HG03575 (cell line): ENCODE measurements at regions not wholly inside any gene's neighbourhood (a gene's known extent, or its start where the extent isn't known, plus 50 kb on each side); places are given as distances from the start of the nearest gene placed in this dataset.
"Not testable (repeated sequence)": the region's sequence is repeated elsewhere in the genome, so short reads cannot be mapped to it uniquely, and the experiment has no call there.

Source experiments
- ATAC-seq: cut with Tn5 transposase; IDR thresholded peaks from one replicate; pipeline ENCODE4 v1.9.1; 2021; ENCODE audit not compliant: unreplicated experiment, insufficient number of reproducible peaks, low FRiP score; ENCODE audit errors: extremely low read depth

DNA sequence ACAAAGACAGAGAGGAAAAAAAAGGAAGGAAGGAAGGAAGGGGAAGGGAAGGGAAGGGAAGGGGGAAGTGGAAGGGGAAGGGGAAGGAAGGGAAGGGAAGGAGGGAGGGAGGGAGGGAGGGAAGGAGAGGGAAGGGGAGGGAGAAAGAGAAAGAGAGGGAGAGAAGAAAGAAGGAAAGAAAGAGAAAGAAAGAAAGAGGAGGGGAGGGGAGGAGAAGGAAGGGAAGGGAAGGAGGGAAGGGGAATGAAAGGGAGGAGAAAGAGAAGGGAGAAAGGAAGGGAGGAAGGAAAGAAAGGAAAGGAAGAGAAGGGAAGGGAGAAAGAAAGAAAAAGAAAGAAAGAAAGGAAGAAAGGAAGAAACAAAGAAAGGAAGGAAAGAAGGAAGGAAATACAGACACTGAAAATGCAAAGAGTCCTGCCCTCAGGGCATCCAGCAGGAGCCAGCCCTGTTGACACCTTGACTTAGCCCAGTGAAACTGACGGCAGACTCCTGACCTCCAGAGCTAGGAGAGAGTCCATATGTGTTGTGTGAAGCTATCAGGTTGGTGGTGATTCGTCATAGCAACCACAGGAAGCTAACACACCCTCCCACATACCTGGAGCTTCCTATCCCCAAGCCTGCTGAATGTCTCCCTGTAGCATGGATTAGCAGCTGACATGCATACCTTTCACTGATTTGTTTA, 58.7 kb upstream of the SULF2 start:
- ATAC-seq: no peak

DNA sequence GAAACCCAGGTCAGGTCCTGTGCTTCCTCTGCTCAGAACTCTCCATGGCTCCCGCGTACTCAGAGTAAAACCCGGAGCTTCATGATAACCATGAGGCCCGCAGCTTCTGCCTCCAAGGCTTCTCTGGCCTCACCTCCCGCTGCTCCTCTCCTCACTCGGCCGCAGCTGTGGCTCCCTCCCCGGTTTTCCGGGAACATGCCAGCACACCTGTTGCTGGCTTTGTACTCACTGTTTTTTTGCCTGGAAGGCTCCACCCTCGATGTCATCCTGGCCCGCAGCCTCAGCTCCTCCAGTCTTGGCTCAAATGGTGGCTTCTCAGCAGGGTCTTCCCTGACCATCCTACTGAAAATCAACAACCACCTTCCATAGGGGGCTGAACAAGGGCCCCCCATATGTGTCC, 57.7 kb upstream of the SULF2 start:
- ATAC-seq: not testable (repeated sequence)

DNA sequence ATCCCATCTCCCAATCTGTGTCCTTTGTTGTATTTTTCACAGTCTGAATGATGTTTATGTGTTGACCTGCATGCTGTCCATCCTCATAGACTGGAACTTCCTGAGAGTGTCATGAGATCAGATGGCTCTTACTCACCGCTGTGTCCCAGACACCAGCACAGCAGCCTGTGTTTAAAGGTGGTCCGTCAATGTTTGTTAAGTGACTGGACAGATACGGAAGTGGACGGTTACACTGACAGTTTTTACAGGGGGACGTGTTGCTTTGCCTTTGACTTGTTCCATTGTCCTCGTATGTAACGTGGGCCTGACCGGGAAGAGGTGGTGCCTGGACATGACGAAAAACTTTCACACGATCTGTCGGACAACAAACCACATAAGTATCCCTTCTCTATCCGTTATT, 56.7 kb upstream of the SULF2 start:
- not testable (repeated sequence) for ATAC-seq

DNA sequence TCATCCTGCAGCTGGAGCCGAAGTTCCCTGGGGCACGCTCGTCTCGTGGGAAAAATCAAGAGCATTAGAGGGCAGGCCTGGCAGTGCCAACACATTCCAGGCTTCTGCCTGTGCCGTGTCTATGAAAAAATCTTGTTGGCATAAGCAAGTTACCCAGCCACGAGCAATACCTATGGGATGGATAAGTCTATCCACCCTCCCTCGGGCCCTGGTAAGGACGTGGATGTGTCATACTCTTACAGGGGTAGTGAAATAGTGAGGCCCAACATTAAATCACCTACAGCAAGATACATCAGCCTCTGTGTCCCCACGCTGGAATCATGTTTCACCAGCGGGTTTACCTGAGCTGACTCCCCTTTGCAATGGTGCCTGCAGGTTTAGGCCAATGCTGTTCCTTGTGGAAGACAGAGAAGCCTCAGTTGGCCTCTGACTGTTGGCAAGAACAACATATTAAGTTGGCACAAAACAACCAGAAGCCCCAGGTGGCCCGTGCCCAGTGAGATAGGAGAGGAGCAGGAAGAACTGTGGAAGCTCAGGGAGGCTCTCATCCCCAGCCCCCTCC, 51.1 kb upstream of the SULF2 start:
- not testable (repeated sequence) for ATAC-seq
